ENCODE measurements at regions not wholly inside any gene's neighbourhood (a gene's known extent, or its start where the extent isn't known, plus 50 kb on each side); places are given as distances from the start of the nearest gene placed in this dataset.
"Not testable (repeated sequence)": the region's sequence is repeated elsewhere in the genome, so short reads cannot be mapped to it uniquely, and the experiment has no call there.

GRCh38 chr10:121316432-121316831 is 281.8 kb downstream of the FGFR2 start:
- DNase-seq (ENCODE audit: extremely low read depth, low read depth) = no peak

GRCh38 chr10:121317374-121317773 is 280.9 kb downstream of the FGFR2 start:
- no peak for DNase-seq (ENCODE audit: extremely low read depth, low read depth)

GRCh38 chr10:121322046-121322445 is 276.2 kb downstream of the FGFR2 start:
- DNase-seq (ENCODE audit: extremely low read depth, low read depth) = no peak

GRCh38 chr10:121322776-121323175 is 275.5 kb downstream of the FGFR2 start:
- DNase-seq (ENCODE audit: extremely low read depth, low read depth) = no peak

DNA sequence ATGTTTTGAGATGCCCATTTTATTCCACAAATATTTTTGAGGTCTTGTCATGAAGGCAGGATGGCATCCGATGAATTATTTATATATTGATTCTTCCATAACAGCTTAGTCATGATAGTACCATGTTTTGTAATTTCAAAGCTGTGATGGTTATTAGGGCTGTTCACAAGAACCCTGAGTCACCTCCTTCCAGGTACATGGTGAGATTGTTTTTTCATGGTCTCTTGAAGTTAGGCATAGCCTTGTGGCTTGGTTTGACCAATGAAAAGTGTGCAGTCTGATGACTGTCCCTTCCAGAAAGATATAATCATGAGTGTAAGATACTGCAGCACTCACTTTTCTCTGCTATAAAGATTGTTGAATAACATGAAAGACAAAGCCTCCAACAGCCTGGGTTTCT is 274.8 kb downstream of the FGFR2 start:
- DNase-seq (ENCODE audit: extremely low read depth, low read depth) = no peak

DNA sequence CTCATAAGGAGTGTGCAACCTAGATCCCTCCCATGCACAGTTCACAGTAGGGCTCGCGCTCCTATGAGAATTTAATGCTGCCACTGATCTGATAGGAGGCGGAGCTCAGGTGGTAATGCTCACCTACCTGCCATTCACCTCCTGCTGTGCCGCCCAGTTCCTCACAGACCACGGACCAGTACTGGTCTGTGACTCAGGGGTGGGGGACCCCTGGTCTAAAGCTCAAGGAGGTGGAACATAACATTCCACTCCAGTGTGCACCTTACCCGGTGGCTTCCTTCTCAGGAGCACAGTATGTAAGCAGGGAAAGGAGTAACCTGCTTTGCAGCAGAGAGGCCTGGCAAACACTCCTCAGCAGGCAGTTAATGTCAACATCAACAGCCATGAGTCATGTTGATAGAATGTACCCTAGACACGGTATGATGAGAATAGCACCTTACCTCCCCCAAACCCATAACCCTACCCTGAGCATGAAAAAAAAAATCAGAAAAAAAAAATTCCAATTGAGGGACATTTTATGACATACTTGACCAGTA is 273.5 kb downstream of the FGFR2 start:
- no peak for DNase-seq (ENCODE audit: extremely low read depth, low read depth)

DNA sequence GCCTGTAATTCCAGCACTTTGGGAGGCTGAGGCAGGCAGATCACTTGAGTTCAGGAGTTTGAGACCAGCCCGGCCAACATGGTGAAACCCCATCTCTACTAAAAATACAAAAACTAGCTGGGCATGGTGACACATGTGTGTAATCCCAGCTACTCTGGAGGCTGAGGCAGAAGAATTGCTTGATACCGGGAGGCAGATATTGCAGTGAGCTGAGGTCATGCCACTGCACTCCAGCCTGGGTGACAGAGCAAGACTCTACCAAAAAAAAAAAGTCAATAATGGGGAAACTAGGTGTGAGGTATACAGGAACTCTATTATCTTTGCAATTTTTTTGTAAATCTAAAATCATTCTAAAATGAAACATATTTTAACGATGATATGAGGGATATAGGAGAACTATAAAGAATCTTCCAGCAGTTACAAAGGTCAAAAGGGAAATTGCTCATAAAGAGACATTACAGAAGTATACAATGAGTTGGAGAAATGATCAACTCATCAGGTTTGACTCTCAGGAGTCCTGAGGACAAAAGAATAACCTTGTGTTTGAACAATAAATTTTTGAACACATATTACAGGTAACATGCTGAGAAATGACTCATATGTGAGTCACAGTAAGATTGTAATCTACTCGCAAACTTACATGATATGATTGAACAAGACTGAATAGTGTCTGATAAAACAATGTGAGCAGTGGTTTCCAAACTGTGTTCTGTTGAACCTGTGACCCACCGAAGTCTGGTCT is 272.6 kb downstream of the FGFR2 start:
- DNase-seq (ENCODE audit: extremely low read depth, low read depth) = no peak

DNA sequence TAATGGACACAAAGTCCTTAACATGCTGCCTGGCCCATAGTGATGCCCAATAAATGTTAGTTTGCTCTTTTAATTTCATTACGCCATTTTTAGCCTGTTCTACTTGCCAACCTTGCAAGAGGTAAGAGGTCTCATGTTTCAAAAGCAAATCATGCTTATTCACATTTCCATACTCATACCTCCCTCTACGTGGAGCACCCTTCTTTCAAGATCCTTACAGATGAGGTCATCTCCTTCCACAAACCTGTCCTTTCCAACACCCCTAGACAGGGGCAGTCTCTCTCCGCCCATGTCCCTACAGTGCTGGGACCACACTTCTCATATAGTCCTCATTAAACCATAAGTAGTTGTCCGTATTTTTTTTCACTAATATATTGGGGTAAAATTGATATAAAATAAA is 271.3 kb downstream of the FGFR2 start:
- no peak for DNase-seq (ENCODE audit: extremely low read depth, low read depth)

DNA sequence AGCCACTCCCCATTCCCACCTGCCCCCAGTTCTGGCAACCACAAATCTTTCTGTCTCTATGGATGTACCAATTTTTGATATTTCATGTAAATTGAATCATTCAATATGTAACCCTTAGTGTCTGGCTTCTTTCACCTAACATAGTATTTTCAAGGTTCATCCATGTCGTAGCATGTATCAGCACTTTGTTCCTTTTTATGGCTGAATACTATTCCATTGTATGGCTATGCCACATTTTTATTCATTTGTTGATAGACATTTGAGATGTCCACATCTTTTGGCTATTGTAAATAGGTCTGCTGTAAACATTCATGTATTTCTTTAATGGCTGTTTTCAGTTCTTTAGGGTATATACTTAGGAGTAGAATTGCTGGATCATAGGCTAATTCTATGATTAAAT is 270.5 kb downstream of the FGFR2 start:
- DNase-seq (ENCODE audit: extremely low read depth, low read depth) = no peak

DNA sequence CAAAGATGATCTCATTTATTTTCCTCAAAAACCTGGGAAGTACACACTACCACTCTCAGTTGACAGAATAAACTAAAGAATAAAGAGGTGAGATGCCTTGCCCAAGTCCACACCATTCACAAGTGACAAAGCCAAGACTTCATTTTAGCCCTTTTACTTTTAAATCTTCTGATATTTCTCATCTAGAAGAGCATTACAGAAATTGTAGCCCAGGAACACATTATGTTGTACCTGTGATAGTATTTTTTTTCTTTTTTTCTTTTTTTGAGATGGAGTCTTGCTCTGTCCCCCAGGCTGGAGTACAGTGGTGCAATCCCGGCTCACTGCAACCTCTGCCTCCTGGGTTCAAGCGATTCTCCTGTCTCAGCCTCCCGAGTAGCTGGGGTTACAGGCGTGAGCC is 268.6 kb downstream of the FGFR2 start:
- not testable (repeated sequence) for DNase-seq (ENCODE audit: extremely low read depth, low read depth)

- DNase-seq (ENCODE audit: extremely low read depth, low read depth) = no peak
Measured at GRCh38 chr10:121330563-121330962, 267.7 kb downstream of the FGFR2 start.

- no peak for DNase-seq (ENCODE audit: extremely low read depth, low read depth)
Measured at GRCh38 chr10:121332353-121332752, 265.9 kb downstream of the FGFR2 start.

- no peak for DNase-seq (ENCODE audit: extremely low read depth, low read depth)
Measured at GRCh38 chr10:121332829-121333765, 265.1 kb downstream of the FGFR2 start.

DNA sequence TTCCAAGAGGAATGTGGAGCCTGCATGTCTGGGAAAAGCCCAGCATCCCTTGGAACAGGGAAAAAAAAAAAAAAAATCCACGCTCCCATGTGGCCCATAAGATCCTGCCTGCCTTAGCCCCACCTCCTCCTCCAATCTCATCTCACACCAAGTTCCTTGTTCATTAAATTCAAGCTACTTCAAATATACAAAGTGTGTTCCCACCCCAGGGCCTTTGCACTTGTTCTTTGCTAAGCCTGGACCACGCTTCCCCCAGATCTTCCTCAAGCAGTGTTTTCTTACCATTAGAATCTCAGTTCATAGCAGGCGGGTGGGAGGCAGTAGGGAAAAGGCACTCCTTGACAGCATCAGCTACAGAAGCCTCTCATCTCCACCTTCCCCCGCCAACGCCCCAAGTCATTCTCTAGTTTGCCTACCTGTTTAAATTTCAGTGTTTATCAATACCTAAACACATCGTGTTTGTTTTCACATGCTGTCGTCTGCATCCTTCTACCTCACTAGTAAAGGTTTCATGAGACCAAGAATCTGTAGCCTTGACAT is 262.8 kb downstream of the FGFR2 start:
- DNase-seq (ENCODE audit: extremely low read depth, low read depth) = no peak

GRCh38 chr10:121337427-121337826 is 260.8 kb downstream of the FGFR2 start:
- no peak for DNase-seq (ENCODE audit: extremely low read depth, low read depth)

GRCh38 chr10:121338206-121338980 is 259.9 kb downstream of the FGFR2 start:
- DNase-seq (ENCODE audit: extremely low read depth, low read depth) = no peak

GRCh38 chr10:121339114-121339513 is 259.1 kb downstream of the FGFR2 start:
- DNase-seq (ENCODE audit: extremely low read depth, low read depth) = no peak

DNA sequence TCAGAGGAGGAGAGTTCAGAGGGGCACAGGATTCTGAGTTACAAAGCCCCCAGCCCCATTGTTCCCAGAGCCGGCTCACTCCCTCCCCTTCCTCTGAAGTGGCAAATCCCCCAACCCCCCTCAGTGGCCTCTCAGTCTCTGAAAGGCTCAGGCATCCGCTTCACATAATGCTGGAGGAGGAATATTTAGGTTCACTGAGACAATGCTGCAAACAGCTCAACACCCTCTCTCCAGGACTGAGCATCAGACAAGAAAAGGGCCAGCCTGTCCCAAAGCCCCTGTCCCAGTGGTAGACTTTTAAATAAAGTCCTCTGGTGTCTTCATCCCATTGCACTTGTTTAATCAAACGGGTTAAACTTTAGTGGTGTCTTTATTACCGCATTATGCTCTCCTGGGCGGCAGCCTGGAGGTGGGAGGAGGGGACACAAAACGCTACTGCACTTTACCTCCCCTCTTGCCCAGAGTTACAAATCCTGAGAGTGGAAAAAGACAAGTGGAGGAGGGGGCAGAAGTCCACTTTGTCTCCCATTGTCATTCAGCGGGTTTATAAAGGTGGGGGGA is 257.9 kb downstream of the FGFR2 start:
- no peak for DNase-seq (ENCODE audit: extremely low read depth, low read depth)

GRCh38 chr10:121351540-121351939 is 246.7 kb downstream of the FGFR2 start:
- no peak for DNase-seq (ENCODE audit: extremely low read depth, low read depth)

DNA sequence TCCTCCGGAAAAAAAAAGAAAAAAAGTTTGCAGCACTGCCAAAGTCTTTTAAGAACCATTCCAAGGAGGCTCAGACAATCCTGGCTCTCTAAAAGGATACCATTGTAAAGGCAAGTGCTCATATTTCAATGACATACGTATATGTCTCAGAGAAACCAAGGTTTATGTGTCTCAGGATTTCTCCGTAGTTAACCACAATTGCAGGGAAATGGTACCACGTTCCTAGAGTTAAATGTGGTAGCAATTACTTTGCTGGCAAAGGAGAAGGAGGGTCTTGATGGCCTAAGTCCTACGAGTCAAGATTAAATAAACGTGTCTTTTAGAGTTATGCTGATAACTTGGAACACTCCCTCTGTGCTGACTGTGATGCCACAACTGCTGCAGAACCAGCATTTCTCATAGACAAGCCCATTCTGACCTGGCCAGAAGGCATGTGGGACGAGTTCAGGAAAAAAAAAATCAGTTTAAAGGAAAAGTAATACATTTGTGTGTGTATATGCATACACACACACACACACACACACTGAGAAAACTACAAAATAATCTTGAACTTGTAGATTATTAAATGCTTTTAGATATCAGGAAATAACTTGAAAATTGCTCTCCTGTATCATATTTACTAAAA is 245.9 kb downstream of the FGFR2 start:
- no peak for DNase-seq (ENCODE audit: extremely low read depth, low read depth)
